HG03196 (cell line): ENCODE measurements at regions not wholly inside any gene's neighbourhood (a gene's known extent, or its start where the extent isn't known, plus 50 kb on each side); places are given as distances from the start of the nearest gene placed in this dataset.
"Not testable (repeated sequence)": the region's sequence is repeated elsewhere in the genome, so short reads cannot be mapped to it uniquely, and the experiment has no call there.

Source experiments
- ATAC-seq: cut with Tn5 transposase; IDR thresholded peaks from one replicate; pipeline ENCODE4 v1.9.1; 2021; ENCODE audit not compliant: unreplicated experiment

- no peak for ATAC-seq
These were observed 1291.0 kb upstream of the CNTN5 start for GRCh38 chr11:97729546-97730272.

DNA sequence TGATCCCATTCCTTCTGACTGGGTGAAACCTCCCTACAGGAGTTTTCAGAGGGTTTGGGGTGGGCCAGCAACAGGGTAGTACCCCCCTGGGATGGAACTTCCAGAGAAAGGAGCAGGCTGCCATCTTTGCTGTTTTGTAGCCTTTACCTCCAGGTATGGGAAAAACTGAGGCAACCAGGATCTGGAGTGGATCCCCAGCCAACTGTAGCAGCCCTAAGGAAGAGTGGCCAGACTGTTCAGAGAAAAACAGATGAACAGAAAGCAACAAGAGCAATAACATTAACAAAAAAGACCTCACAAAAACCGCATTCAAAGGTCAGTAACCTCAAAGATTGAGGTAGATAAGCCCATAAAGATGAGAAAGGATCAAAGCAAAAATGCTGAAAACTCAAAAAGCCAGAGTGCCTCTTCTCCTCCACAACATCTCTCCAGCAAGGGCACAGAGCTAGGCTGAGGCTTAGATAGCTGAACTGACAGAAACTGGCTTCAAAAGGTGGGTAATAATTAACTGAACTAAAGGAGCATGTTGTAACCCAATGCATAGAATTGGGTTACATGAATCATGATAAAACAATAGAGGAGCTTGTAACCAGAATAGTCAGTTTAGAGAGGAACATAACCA, 1288.6 kb upstream of the CNTN5 start:
- ATAC-seq = no peak

DNA sequence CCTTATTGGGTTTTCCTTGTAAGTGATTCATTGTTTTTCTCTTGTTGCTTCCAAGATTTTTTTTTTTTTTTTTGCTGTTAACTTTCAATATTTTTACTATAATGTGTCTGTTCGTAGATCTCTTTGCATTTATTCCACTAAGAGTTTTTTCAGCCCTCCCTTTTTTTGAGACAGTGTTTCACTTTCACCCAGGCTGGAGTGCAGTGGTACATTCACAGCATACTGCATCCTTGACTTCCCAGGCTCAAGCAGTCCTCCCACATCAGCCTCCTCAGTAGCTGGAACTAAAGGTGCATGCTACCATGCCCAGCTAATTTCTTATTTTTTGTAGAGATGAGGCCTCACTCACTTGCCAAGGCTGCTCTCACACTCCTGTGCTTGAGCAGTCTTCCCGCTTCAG, 1282.0 kb upstream of the CNTN5 start:
- no peak for ATAC-seq

- ATAC-seq = no peak
These were observed 1280.6 kb upstream of the CNTN5 start for GRCh38 chr11:97739932-97740800.

- no peak for ATAC-seq
These were observed 1280.0 kb upstream of the CNTN5 start for GRCh38 chr11:97740801-97741151.

DNA sequence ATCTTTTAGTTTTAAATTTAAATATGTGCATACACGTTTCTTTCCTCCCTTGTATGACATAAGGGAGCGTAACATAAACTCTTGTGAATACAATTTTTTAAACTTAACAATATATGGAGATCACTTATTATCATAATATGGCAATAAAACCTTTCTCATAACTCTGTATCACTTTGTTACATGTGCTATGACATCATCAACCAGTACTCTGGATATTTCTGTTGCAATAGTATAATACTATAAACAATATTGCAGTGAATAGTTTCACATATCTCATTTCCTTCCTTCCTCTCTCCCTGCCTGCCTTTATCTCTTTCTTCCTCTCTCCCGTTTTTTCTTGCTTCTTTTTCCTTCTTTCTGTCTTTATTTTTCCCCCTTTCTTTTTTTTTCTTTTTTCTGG, 1278.0 kb upstream of the CNTN5 start:
- ATAC-seq = no peak

- no peak for ATAC-seq
These were observed 1277.5 kb upstream of the CNTN5 start for GRCh38 chr11:97743205-97743742.

- ATAC-seq = no peak
These were observed 1275.2 kb upstream of the CNTN5 start for GRCh38 chr11:97745515-97746050.

DNA sequence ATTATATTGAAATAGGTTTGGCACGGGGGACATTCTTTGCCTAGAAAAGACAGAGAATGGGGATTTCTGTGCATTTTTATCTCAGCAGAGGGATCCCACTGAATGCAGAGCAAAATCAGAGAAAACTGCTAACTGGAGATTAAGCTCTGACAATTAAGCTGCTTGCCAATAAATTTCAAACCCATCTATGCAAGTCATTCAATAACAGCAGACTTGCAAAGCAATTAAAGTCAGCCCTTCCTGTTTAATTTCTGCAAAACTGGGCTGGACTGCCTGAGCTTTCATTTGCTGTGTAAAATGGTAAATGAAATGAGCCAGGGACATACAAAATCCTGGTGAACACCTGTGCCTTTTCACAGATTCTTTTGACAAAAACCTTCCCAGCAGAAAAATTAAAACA, 1273.9 kb upstream of the CNTN5 start:
- ATAC-seq = no peak

DNA sequence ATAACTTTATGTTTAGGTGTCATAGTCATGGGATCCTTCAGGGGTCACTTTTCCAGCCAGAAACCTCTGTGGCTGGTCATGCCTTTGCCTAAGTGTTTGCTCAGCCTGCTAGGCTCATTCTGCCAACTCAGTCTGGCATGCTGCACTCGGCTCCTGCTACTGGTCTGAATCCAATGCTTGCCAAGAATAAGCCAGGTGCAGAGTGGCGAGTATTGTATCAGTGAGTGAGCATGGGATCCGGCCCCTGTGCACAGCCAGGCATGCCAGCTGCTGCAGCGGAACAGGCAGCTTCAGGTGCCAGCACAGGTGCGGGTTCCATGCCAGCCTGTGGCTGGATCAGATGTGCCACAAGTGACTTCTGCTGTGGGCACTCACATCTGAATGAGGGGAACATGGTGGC, 1269.3 kb upstream of the CNTN5 start:
- no peak for ATAC-seq

GRCh38 chr11:97751952-97752351, 1268.8 kb upstream of the CNTN5 start:
- ATAC-seq = no peak

DNA sequence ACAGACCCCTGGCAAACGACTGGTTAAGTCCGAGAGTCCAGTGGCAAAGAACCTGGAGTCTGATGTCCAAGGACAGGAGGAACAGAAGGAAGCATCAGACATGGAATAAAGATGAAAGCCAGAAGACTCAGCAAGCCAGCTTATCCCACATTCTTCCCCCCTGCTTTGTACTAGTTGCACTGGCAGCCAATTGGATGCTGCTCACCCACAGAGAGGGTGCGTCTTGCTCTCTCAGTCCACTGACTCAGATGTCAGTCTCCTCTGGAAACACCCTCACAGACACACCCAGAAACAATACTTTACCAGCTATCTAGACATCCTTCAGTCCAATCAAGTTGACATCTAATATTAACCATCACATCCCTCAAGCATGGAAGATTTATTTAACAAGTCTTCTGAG, 1265.8 kb upstream of the CNTN5 start:
- ATAC-seq = no peak

DNA sequence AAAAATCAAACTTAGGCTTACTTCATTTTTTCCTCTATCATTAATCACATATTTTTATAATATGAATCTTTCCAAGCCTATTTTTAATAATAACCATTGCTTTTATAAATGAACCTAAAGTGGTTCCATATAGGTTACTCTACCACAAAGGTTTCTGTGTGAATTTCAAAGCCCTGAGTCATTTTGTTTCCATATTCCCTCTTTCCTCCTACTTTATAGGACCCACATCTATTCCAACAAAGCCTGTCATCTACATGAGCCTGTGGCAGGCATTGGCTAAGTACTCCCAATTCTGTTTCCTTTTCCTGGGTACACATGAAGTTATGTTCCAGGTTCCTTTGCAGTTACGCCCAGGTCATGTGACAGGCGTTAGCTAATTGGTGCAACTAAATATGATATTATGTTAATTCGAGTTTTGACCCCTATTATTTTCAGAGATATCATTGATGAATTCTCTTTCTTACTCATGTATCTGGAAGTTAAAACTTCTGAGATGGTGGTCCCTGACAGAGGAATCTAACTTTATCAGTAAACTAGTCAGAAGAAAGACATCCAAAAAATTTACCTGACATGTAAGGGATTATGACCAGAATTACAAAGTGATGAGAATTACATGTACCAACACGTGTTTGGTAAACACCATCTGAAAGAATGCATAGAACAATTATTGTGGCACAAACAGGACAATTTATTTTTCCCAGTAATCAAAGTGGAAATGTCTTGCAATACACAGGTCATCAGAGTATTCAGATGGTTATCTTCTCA, 1264.0 kb upstream of the CNTN5 start:
- ATAC-seq = no peak

GRCh38 chr11:97761175-97761574, 1259.6 kb upstream of the CNTN5 start:
- ATAC-seq = no peak

- no peak for ATAC-seq
These were observed 1256.6 kb upstream of the CNTN5 start for GRCh38 chr11:97764193-97764592.

DNA sequence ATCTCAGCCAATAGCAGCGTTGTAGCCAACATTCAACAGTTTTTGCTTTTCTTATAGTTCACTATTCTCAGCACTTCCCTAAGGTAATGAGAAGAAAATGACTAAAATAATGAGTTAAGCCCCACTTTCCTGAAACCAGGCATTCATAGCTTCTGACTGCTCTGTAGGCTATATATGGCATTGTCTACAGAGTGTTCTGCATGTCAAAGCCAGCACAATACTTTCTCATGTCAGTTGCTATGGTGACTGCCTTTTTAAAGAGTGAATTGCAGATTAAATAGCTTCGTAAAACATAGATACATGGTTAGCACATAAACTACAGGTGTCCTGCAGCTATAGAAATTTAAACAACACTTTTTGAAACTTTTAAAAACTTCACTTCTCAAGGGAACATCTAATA, 1256.1 kb upstream of the CNTN5 start:
- no peak for ATAC-seq

DNA sequence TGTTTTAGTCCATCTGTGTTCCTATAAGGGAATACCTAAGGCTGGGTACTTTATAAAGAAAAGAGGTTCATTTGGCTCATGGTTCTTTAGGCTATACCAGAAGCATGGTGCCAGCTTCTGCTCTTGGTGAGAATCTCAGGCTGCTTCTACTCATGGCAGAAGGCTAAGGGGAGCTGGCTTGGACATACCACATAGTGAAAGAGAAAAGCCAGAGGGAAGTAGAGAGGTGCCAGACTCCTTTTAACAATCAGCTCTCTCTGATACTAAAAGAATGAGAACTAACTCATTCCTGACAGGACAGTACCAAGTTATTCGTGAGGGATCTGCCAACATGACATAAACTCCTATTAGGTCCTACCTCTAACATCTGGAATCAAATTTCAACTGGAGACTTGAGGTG, 1250.2 kb upstream of the CNTN5 start:
- ATAC-seq = no peak

DNA sequence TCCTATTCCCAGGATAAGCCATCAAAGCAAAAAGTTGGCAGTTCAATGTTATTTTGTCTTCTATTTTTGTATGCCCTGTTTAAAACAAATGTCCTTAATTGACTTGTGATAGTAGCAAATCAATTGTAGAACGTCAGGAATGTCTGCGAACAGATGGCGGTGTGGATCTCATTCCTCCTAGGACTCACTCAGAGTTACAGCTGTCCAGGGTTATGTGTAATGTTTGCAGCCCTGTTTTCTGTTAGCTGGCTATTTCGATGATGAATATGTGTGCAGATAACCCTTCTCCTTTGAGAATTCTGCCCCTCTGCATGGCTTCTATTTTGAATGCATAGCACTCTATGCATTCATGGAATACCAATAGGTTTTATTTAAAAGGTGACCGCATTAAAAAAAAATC, 1248.0 kb upstream of the CNTN5 start:
- ATAC-seq = no peak

GRCh38 chr11:97784388-97784787, 1236.4 kb upstream of the CNTN5 start:
- ATAC-seq = not testable (repeated sequence)

DNA sequence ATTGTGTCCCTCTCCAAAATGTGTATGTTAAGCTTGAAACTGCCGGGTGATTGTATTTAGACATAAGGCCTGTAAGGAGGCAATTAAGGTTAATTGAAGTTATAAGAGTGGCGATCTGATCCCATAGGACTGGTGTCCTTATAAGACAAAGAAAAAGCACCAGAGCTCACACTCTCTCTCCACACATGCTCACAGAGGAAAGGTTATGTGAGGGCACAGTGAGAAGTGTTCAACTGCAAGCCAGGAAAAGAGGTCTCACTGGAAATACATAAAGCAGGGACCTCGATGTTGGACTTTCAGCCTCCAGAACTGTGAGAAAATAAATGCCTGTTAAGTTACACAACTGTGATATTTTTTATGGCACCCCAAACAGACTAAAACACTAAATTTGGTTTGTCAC, 1233.8 kb upstream of the CNTN5 start:
- no peak for ATAC-seq

DNA sequence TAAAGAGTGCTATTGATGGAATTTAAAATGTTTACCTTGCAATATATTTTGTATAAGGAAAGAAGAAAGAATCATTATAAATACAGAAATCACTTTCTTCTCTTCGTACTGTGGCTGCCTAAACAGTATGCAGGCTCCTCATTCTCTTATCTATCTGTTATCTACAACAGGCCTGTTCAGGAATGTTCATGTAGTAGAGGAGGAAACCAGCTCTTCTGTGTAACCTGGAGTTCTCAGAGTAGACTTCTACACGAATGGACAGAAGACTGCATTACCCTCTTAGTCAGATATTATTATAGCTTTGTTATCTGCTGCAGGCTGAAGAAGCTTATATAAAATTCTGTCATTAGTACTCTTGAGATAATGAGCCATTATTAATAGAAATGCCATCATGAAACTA, 1225.9 kb upstream of the CNTN5 start:
- ATAC-seq = no peak
